DOHH2 (cell line): ENCODE measurements at regions not wholly inside any gene's neighbourhood (a gene's known extent, or its start where the extent isn't known, plus 50 kb on each side); places are given as distances from the start of the nearest gene placed in this dataset.

Source experiments
- H3F3A ChIP-seq: fragments of 200-600 bp; sonication (generic), shearing (Covaris generic); 2 replicates; pipeline ENCODE4 v1.6.0; 2016; ENCODE audit warnings: antibody characterized with exemption, mild to moderate bottlenecking; ENCODE audit not compliant: control insufficient read depth, insufficient read depth
- H3K27ac ChIP-seq: fragments of 200-600 bp; sonication (generic); 2 replicates; pipeline ENCODE4 v1.5.1; 2014; ENCODE audit warnings: low read depth, mild to moderate bottlenecking, low read length, moderate library complexity
- H3K27me3 ChIP-seq: fragments of 200-600 bp; sonication (generic); 2 replicates; pipeline ENCODE4 v1.6.1; 2014; ENCODE audit warnings: mild to moderate bottlenecking, low read length, mixed read lengths; ENCODE audit not compliant: control insufficient read depth
- H3K36me3 ChIP-seq: fragments of 200-600 bp; sonication (generic); 2 replicates; pipeline ENCODE4 v1.6.1; 2014; ENCODE audit warnings: mild to moderate bottlenecking, low read length, moderate library complexity, mixed read lengths; ENCODE audit not compliant: control insufficient read depth
- H3K4me1 ChIP-seq: fragments of 200-600 bp; sonication (generic); 2 replicates; pipeline ENCODE4 v1.6.1; 2014; ENCODE audit warnings: mild to moderate bottlenecking, low read length, mixed read lengths; ENCODE audit not compliant: control insufficient read depth
- H3K4me2 ChIP-seq: fragments of 200-600 bp; sonication (generic); 2 replicates; pipeline ENCODE4 v1.6.0; 2014; ENCODE audit warnings: mild to moderate bottlenecking, low read length, moderate library complexity
- H3K4me3 ChIP-seq: fragments of 200-600 bp; sonication (generic); 2 replicates; pipeline ENCODE4 v1.5.1; 2014; ENCODE audit warnings: mild to moderate bottlenecking, low read length, mixed read lengths
- H3K79me2 ChIP-seq: fragments of 200-600 bp; sonication (generic); 2 replicates; pipeline ENCODE4 v1.6.1; 2014; ENCODE audit warnings: mild to moderate bottlenecking, low read length, mixed read lengths; ENCODE audit not compliant: control insufficient read depth
- H3K9me2 ChIP-seq: fragments of 200-600 bp; sonication (generic); replicated peaks from 2 replicates; pipeline ENCODE4 v1.6.1; 2014; ENCODE audit warnings: mild to moderate bottlenecking, low read length, mixed read lengths; ENCODE audit not compliant: control insufficient read depth
- H3K9me3 ChIP-seq: fragments of 200-600 bp; sonication (generic); 2 replicates; pipeline ENCODE4 v1.6.1; 2014; ENCODE audit warnings: antibody characterized with exemption, low read length, mixed read lengths; ENCODE audit not compliant: control insufficient read depth, insufficient read depth
- H4K20me1 ChIP-seq: fragments of 200-600 bp; sonication (generic); 2 replicates; pipeline ENCODE4 v1.6.0; 2014; ENCODE audit warnings: low read depth, mild to moderate bottlenecking, antibody characterized with exemption, low read length, moderate library complexity; ENCODE audit not compliant: control insufficient read depth, insufficient read depth
- CTCF ChIP-seq: fragments of 200-600 bp; sonication (generic); IDR thresholded peaks from one replicate; pipeline ENCODE4 v1.5.1; 2014; ENCODE audit warnings: antibody characterized with exemption, mild to moderate bottlenecking, low read depth, low read length; ENCODE audit not compliant: poor library complexity, severe bottlenecking
- EZH2phosphoT487 ChIP-seq: fragments of 200-600 bp; sonication (generic); IDR thresholded peaks from 2 replicates; pipeline ENCODE4 v1.6.1; 2017; ENCODE audit warnings: borderline replicate concordance, mild to moderate bottlenecking, antibody characterized with exemption, low read length, moderate library complexity, mixed read lengths

- Histone ChIP-seq H3K79me2 (no peaks in the 10 kb centered on the region), H3K4me1 (no peaks in the 10 kb centered on the region), H3K4me2 (no peak overlapping the region), H3K27ac (no peak overlapping the region), H3K36me3 (no peaks in the 10 kb centered on the region), H3K9me2 (no peaks in the 10 kb centered on the region), H4K20me1 (no peaks in the 10 kb centered on the region), H3K4me3 (no peak overlapping the region), H3F3A (no peaks in the 10 kb centered on the region), H3K9me3 (no peaks in the 10 kb centered on the region), H3K27me3 (no peaks in the 10 kb centered on the region)
- TF ChIP-seq CTCF (no peak), EZH2phosphoT487 (no peak)
These were observed 78.7 kb downstream of the EMX2 start for GRCh38 chr10:117621196-117621595.

- Histone ChIP-seq H3K36me3 (no peaks in the 10 kb centered on the region), H3K4me2 (no peak overlapping the region), H3K9me3 (no peaks in the 10 kb centered on the region), H3K27ac (no peak overlapping the region), H3K4me3 (no peak overlapping the region), H3K27me3 (no peaks in the 10 kb centered on the region), H3F3A (no peaks in the 10 kb centered on the region), H3K79me2 (no peaks in the 10 kb centered on the region), H4K20me1 (no peaks in the 10 kb centered on the region), H3K4me1 (no peaks in the 10 kb centered on the region), H3K9me2 (no peaks in the 10 kb centered on the region)
- TF ChIP-seq CTCF (no peak), EZH2phosphoT487 (no peak)
These were observed 79.4 kb downstream of the EMX2 start for GRCh38 chr10:117621795-117622420.

- Histone ChIP-seq H3K9me2 (no peaks in the 10 kb centered on the region), H3K4me3 (no peak overlapping the region), H3K4me1 (no peaks in the 10 kb centered on the region), H3K9me3 (no peaks in the 10 kb centered on the region), H3K27me3 (no peaks in the 10 kb centered on the region), H3K36me3 (no peaks in the 10 kb centered on the region), H4K20me1 (no peaks in the 10 kb centered on the region), H3K79me2 (no peaks in the 10 kb centered on the region), H3F3A (no peaks in the 10 kb centered on the region), H3K27ac (no peak overlapping the region), H3K4me2 (no peak overlapping the region)
- TF ChIP-seq CTCF: no peak
- no peak for TF ChIP-seq EZH2phosphoT487
These were observed 80.1 kb downstream of the EMX2 start for GRCh38 chr10:117622471-117623184.
